SU-DHL-6 (cell line): ENCODE measurements at regions not wholly inside any gene's neighbourhood (a gene's known extent, or its start where the extent isn't known, plus 50 kb on each side); places are given as distances from the start of the nearest gene placed in this dataset.

Experiments used
- EZH2phosphoT487 ChIP-seq: fragments of 200-600 bp; sonication (generic), shearing (Covaris generic); conservative IDR thresholded peaks from 2 replicates; pipeline ENCODE4 v1.6.1; 2018; ENCODE audit warnings: mild to moderate bottlenecking, antibody characterized with exemption, low read length, moderate library complexity, mixed read lengths
- TF ChIP-seq, protein P1 (sequence below): fragments of 200-600 bp; sonication (generic); IDR thresholded peaks from one replicate; pipeline ENCODE4 v1.5.1; 2017; ENCODE audit warnings: antibody characterized with exemption, mild to moderate bottlenecking, low read length, moderate library complexity; ENCODE audit not compliant: insufficient read depth, poor library complexity, severe bottlenecking

DNA sequence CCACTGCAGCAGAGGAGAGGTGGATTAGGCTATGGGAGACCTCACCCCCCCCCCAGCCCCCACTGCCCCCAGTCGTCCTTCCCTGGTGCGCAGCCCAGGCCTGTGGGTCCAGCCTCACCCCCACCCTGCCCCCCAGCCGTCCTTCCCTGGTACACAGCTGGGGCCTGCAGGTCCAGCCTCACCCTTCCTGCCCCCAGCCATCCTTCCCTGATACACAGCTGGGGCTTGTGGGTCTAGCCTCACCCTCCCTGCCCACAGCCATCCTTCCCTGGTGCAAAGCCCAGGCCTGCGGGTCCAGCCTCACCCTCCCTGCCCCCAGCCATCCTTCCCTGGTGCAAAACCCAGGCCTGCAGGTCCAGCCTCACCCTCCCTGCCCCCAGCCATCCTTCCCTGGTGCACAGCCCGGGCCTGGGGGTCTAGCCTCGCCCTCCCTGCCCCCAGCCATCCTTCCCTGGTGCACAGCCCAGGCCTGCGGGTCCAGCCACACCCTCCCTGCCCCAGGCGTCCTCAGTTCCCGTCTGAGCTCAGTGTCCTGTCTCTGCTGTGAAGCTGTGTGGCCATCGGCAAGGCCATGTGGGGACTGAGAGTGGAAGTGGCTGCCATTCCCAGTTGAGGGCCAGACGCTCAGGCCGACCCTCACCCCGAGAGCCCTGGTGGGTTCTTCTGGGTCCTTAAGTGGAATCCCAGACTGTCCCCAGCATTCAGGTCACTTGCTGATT is 86.8 kb upstream of the SNTG2 start:
- TF ChIP-seq, protein P1, sequence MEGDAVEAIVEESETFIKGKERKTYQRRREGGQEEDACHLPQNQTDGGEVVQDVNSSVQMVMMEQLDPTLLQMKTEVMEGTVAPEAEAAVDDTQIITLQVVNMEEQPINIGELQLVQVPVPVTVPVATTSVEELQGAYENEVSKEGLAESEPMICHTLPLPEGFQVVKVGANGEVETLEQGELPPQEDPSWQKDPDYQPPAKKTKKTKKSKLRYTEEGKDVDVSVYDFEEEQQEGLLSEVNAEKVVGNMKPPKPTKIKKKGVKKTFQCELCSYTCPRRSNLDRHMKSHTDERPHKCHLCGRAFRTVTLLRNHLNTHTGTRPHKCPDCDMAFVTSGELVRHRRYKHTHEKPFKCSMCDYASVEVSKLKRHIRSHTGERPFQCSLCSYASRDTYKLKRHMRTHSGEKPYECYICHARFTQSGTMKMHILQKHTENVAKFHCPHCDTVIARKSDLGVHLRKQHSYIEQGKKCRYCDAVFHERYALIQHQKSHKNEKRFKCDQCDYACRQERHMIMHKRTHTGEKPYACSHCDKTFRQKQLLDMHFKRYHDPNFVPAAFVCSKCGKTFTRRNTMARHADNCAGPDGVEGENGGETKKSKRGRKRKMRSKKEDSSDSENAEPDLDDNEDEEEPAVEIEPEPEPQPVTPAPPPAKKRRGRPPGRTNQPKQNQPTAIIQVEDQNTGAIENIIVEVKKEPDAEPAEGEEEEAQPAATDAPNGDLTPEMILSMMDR: no peak
- TF ChIP-seq EZH2phosphoT487: no peak
